HepG2 (cell line): ENCODE measurements at regions not wholly inside any gene's neighbourhood (a gene's known extent, or its start where the extent isn't known, plus 50 kb on each side); places are given as distances from the start of the nearest gene placed in this dataset.

ENCODE experiments used
- FOXK1 ChIP-seq: sonication (generic); formaldehyde crosslinking; IDR thresholded peaks from 2 replicates; pipeline ENCODE4 v1.4.0; 2020; ENCODE audit warnings: low read depth, missing genetic modification reagents, borderline replicate concordance
- FOXP1 ChIP-seq, 2 experiments: fragments of 450-650 bp in 1 of 2; IDR thresholded peaks; 2 replicates each; pipeline ENCODE4 v1.6.1; 2017 to 2018; ENCODE audit warnings: antibody characterized with exemption in 1 of 2
- MXI1 ChIP-seq: IDR thresholded peaks from 3 replicates; pipeline ENCODE4 v1.6.1; 2012; ENCODE audit warnings: low read depth, low read length, inconsistent platforms, borderline replicate concordance
- NFYB ChIP-seq: sonication (generic); formaldehyde crosslinking; IDR thresholded peaks from 2 replicates; pipeline ENCODE4 v1.4.0; 2020; ENCODE audit warnings: missing genetic modification reagents
- POGK ChIP-seq: sonication (generic); formaldehyde crosslinking; conservative IDR thresholded peaks from 2 replicates; pipeline ENCODE4 v1.8.0; 2022; ENCODE audit warnings: mild to moderate bottlenecking, moderate library complexity, missing genetic modification reagents
- PREB ChIP-seq: sonication (generic); formaldehyde crosslinking; IDR thresholded peaks from 2 replicates; pipeline ENCODE4 v1.4.0; 2020; ENCODE audit warnings: missing genetic modification reagents
- TFE3 ChIP-seq: IDR thresholded peaks from 2 replicates; pipeline ENCODE4 v1.6.1; 2016
- ZBTB7B ChIP-seq: sonication (generic); formaldehyde crosslinking; IDR thresholded peaks from 2 replicates; pipeline ENCODE4 v1.4.0; 2020; ENCODE audit warnings: missing genetic modification reagents
- ZBTB8A ChIP-seq: sonication (generic); formaldehyde crosslinking; IDR thresholded peaks from 2 replicates; pipeline ENCODE4 v1.4.0; 2020; ENCODE audit warnings: mild to moderate bottlenecking, low read depth, missing genetic modification reagents, borderline replicate concordance
- ZMAT5 ChIP-seq: sonication (generic); formaldehyde crosslinking; IDR thresholded peaks from 2 replicates; pipeline ENCODE4 v1.5.0; 2020; ENCODE audit warnings: mild to moderate bottlenecking, low read depth, missing genetic modification reagents, borderline replicate concordance
- ZMYM3 ChIP-seq: sonication (generic); formaldehyde crosslinking; IDR thresholded peaks from 2 replicates; pipeline ENCODE4 v1.5.1; 2020; ENCODE audit warnings: mild to moderate bottlenecking, missing genetic modification reagents
- ZNF510 ChIP-seq: sonication (generic); formaldehyde crosslinking; IDR thresholded peaks from 2 replicates; pipeline ENCODE4 v1.4.0; 2020; ENCODE audit warnings: low read depth, mild to moderate bottlenecking, missing genetic modification reagents

- TF ChIP-seq ZMAT5 (CRISPR knock-in tag) (no peak), FOXK1 (CRISPR knock-in tag) (no peak), ZNF510 (CRISPR knock-in tag) (no peak), POGK (CRISPR knock-in tag) (no peak), ZMYM3 (CRISPR knock-in tag) (no peak), PREB (CRISPR knock-in tag) (no peak), NFYB (CRISPR knock-in tag) (no peak), FOXP1 (IDR thresholded peaks at IDR 0.05) (no peak), FOXP1 (CRISPR knock-in tag; IDR thresholded peaks at IDR 0.05) (no peak), TFE3 (CRISPR knock-in tag) (no peak), MXI1 (no peak), ZBTB7B (CRISPR knock-in tag) (no peak), ZBTB8A (CRISPR knock-in tag) (no peak)
Observed at GRCh38 chr6:126667071-126667470, 327.2 kb downstream of the CENPW start.
